Frontal cortex (tissue), 3 donors: ENCODE measurements at regions not wholly inside any gene's neighbourhood (a gene's known extent, or its start where the extent isn't known, plus 50 kb on each side); places are given as distances from the start of the nearest gene placed in this dataset.
"Not testable (repeated sequence)": the region's sequence is repeated elsewhere in the genome, so short reads cannot be mapped to it uniquely, and the experiment has no call there.

Source experiments
- DNase-seq, 2 donors: peaks; one replicate each; pipeline ENCODE4 v3.0.0; 2012; ENCODE audit warnings: low spot score in 2 of 2
- FAIRE-seq: peaks from 2 replicates; lab custom pipeline; 2012; peaks lifted over from hg19 to GRCh38; lab: Jason Lieb, UNC
- donor health status: control.
- donor health status: control.
- donor health status: control.

DNA sequence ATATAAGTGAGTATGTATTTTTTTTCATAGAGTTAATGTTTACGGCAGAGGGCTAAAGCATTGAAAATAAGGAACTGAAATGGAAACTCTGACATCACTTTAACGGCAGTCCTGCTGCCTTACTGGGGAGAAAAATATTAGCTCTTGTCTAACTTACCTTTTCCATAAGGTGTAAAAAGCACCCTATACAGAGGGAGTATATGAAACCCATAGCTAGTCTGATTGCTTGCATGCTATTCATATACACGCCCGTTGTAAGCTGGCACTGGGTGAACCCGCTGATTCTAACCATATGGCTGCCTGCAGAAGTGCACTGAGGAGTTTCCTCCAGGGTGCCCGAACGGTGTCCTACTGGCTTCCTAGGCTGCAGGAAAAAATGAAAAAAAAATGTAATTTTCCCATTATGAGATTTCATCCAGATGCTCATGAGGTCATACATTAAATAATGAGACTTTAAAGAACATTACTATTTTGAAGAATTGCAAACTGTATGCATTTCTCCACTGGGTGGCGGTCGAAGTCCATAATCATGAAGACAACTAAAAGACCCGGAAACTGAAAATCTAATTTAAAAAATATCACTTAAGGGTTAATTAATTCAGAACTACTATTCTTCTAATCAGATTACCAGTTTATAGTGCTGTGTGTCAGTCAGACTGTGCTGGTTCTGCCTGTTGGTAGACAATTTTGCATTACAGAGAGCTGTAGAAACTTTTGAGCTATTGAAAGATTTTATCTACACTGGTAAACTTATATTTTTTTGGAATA, 144.7 kb downstream of the ALX1 start:
- no peak for DNase-seq
- no peak for FAIRE-seq

DNA sequence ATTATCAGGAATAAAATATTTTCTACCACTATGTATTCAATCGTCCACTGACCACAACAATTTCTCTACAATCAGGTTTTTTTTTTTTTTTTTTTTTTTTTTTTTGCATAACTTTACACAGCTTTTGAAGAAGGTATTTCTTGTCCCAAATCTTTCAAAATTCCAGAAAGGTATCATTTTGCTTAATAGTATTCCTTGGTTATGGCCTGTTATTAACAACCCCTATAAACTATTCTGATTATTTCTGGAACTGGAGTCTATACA, 145.3 kb downstream of the ALX1 start:
- DNase-seq (no peak), FAIRE-seq (no peak)

DNA sequence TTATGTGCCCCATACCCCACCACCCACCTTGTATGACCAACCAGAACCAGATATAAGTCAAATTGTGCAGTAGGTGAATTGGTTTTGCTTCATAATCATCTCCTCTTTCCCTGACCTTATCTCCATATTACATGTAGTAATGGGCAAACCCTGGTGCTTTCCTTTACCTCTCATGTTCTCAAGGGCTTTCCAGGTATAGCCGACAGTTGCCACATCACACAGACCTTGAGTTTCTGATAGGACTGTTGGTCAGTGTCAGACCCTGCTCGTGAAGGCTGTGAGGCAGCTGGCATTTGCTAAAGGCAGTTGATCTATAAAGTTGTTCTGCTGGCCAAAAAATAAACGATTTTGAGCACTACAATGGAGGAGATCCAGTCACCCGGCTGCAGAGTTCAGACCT, 145.9 kb downstream of the ALX1 start:
- FAIRE-seq (no peak), DNase-seq (no peak)

DNA sequence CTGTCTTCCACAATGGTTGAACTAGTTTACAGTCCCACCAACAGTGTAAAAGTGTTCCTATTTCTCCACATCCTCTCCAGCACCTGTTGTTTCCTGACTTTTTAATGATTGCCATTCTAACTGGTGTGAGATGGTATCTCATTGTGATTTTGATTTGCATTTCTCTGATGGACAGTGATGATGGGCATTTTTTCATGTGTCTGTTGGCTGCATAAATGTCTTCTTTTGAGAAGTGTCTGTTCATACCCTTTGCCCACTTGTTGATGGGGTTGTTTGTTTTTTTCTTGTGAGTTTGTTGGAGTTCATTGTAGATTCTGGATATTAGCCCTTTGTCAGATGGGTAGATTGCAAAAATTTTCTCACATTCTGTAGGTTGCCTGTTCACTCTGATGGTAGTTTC, 153.1 kb downstream of the ALX1 start:
- FAIRE-seq, DNase-seq: not testable (repeated sequence)

DNA sequence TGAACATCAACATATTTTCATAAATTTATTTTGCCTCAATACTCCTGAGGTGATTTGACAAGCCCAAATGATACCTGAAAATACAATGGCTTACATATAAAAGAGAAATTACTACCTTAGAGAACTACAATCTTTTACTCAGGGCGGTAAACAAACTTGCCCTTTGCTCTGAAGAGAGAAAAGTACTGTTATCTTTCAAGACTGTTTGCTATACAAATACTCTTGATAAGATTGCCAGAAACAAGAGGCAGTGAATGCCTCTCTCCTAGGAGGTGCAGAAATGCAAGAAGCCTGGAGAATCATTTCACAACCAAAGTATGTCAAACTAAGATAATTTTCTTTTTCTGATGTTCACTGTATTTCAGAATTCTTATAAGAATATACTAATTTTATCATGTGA, 160.3 kb downstream of the ALX1 start:
- no peak for FAIRE-seq
- no peak for DNase-seq

DNA sequence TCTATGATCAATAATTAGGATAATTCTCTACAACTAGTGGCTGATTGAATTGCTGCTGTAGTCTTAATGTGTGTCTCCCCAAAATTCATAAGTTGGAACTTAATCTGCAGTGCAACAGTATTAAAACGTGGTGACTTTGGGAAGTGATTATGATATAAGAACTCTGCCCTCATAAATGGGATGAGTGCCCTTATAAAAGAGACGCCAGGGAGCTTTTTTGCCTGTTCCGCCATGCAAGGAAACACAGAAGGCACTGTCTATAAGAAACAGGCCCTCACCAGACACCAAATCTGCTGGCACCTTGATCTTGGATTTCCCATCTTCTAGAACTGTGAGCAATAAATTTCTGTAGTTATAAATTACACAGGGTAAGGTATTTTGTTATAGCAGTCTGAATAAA, 161.0 kb downstream of the ALX1 start:
- FAIRE-seq (no peak), DNase-seq (no peak)

- DNase-seq (peak in 1 of 2 donors; percentile 2), FAIRE-seq (no peak)
Measured at GRCh38 chr12:85441741-85442140, 161.7 kb downstream of the ALX1 start.

GRCh38 chr12:85445060-85445938, 165.3 kb downstream of the ALX1 start:
- DNase-seq: no peak
- no peak for FAIRE-seq

- DNase-seq (no peak), FAIRE-seq (no peak)
Measured at GRCh38 chr12:85448031-85448430, 168.0 kb downstream of the ALX1 start.

DNA sequence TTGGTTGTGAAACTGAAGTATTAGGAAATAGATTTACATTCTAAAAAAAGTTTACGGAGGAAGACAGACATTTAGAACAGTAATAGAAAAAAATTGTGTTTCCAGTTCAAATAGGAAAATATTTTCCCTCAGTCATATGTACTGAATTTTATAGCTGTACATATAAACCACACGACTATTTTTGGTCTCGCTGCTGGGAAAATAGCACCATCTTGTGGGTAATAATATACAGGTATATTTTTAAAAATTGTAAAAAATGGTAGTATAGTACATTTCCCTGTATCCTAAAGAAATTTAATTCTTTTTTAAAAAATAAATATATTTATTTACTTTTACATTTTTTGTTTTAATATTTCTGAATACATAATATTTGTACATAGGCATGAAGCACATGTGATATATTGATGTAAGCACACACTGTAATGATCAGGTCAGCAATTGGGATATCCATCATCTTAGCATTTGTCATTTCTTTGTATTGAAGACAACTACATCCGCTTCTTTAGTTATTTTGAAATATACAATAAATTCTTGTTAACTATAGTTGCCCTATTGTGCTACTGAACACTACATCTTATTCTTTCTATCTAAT, 168.6 kb downstream of the ALX1 start:
- FAIRE-seq: peak; percentile 70
- no peak for DNase-seq

DNA sequence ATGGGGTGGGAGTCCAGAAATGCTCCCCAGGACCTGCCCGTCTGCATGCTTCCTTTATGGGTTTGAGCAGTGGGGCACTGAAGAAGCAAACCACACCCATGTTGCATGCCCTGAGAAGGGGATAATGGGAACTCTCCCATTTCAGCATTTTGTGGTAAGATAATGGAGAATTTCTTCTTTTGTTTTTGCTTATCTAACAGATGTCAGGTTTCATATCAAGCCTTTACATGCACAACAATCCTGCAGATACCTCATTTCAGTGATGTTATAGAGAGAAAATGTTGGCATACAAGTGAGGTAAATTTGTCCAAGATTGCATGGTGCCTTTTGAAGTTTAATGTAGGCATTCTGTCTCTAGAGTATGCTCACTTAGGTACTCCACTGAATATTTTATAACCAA, 177.0 kb downstream of the ALX1 start:
- no peak for FAIRE-seq
- no peak for DNase-seq

DNA sequence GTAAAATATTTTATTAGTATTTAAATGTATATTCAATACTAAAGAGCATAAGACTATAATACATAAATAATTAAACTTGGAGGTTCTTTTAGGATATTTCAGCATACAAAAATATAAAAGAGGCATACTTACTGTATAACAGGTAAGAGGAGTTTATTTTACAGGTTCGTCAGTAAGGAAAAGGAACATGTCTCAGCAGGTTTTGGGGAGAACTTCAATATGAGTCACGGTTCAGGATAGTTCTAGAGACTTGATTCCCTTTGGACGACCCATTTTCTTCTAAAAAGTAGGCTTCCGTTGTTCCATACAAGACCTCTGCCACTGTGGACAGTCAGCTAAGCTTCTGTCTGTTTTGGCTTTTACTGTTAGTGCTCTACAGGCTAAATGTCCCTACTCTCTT, 181.1 kb downstream of the ALX1 start:
- DNase-seq (no peak), FAIRE-seq (no peak)

DNA sequence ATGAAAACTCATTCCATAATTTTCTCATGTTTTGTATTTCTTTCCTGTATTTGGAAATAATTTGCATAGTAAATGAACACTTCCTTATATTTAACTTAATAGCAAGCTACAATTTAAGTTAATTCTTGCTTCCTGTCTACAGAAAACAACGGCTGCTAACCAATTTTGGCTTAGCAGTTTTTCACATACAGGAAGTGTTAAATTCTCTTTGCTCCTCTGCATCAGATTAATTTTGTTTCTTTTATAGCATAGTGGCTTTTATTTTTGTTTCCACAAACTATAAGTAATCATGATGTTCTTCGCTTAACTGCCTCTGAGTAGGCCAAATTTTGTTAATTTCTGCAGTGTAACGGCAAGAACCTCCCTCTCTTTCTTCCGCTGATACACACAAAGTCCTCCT, 182.9 kb downstream of the ALX1 start:
- FAIRE-seq: no peak
- DNase-seq: no peak

DNA sequence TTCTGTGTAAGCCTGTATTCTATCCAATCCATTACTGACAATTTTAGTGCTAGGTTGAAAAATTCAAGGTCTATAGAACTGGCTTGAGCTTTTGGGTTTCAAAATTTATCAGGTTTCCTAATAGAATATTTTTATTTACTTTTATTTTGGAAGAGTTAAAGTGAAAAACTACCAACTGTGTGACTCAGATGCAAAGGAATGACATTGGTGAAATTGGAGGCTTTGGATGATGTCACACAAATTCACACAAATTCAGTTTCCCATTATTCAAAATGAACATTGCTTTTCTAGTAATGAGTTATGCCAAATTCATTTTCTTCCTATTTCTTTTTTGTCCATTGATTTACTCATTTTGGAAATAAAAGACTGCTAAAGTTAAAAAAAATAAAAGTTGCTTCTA, 186.9 kb downstream of the ALX1 start:
- FAIRE-seq (no peak), DNase-seq (no peak)

DNA sequence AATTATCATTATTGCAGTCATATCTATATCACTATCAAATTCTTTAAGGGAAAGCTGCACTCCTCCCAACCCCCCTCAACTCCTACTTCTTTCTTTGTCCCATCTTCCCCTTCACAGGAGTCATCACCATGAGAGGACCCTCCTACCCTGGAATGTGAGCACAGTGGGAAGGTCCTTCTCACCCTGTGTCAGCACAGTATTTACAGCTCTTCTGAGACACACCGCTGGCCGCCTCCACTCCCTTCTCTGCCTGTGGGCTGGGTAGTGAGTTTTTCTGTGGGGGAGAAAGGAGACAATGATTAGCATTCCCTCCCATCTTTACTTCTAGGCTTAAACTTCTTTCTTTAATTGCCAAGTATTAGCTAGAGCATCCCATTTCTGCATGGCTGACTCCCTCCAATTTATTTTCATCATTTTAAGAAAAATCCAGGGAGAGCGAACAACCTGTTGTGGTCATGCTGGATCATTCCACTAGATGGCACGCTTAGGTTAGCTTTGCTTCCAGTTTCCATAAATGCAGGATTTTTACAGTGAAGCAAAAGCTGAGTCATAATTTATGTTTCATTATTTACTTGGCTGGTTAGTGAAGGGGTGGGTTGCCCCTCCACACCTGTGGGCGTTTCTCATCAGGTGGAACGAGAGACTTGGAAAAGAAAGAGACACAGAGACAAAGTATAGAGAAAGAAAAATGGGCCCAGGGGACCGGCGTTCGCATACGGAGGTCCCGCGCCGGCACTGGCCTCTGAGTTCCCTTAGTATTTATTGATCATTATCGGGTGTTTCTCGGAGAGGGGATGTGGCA, 188.5 kb downstream of the ALX1 start:
- FAIRE-seq (peak; percentile 19), DNase-seq (peak; percentile 2 to 24)

DNA sequence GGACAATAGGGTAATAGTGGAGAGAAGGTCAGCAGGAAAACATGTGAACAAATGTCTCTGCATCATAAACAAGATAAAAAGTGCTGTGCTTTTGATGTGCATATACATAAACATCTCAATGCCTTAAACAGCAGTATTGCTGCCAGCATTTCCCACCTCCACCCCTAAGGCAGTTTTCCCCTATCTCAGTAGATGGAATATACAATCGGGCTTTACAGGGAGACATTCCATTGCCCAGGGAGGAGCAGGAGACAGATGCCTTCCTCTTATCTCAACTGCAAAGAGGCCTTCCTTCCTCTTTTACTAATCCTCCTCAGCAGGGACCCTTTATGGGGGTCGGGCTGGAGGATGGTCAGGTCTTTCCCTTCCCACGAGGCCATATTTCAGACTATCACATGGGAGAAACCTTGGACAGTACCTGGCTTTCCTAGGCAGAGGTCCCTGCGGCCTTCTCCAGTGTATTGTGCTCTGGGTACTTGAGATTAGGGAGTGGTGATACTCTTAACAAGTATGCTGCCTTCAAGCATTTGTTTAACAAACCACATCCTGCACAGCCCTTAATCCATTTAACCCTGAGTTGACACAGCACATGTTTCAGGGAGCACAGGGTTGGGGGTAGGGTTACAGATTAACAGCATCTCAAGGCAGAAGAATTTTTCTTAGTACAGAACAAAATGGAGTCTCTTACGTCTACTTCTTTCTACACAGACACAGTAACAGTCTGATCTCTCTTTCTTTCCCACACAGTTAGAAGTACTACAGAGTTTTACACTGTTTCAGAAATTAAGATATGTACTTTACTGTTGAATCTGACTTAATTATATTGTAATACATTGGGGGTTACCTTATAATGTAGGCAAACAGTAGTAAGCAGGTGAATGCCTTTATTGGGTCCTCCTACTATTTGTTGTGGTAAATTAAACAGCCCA, 189.4 kb downstream of the ALX1 start:
- not testable (repeated sequence) for FAIRE-seq, DNase-seq

- not testable (repeated sequence) for DNase-seq
Measured at GRCh38 chr12:85475277-85475676, 195.3 kb downstream of the ALX1 start.

GRCh38 chr12:85476756-85477155, 196.7 kb downstream of the ALX1 start:
- DNase-seq: no peak
- no peak for FAIRE-seq

More at GRCh38 chr12:85475277-85475676, 195.3 kb downstream of the ALX1 start:
- FAIRE-seq: peak; percentile 13

- FAIRE-seq (no peak), DNase-seq (no peak)
Measured at GRCh38 chr12:85484387-85484786, 204.4 kb downstream of the ALX1 start.
